OCI-LY1 (cell line): ENCODE measurements at regions not wholly inside any gene's neighbourhood (a gene's known extent, or its start where the extent isn't known, plus 50 kb on each side); places are given as distances from the start of the nearest gene placed in this dataset.

ENCODE experiments used
- H2AFZ ChIP-seq: fragments of 200-600 bp; sonication (generic), shearing (Covaris generic); 2 replicates; pipeline ENCODE4 v1.6.0; 2014; ENCODE audit warnings: antibody characterized with exemption, mild to moderate bottlenecking, low read length
- H3F3A ChIP-seq: fragments of 200-600 bp; sonication (generic), shearing (Covaris generic); 2 replicates; pipeline ENCODE4 v1.6.0; 2014; ENCODE audit warnings: mild to moderate bottlenecking, antibody characterized with exemption, low read length, moderate library complexity; ENCODE audit not compliant: insufficient read depth
- H3K27ac ChIP-seq: fragments of 200-600 bp; sonication (generic); 2 replicates; pipeline ENCODE4 v1.5.1; 2014; ENCODE audit warnings: low read length, mixed run types, mild to moderate bottlenecking, low read depth; ENCODE audit not compliant: poor library complexity, severe bottlenecking
- H3K27me3 ChIP-seq: fragments of 200-600 bp; sonication (generic); 2 replicates; pipeline ENCODE4 v1.6.0; 2014; ENCODE audit warnings: antibody characterized with exemption, mild to moderate bottlenecking, low read length, moderate library complexity; ENCODE audit not compliant: insufficient read depth
- H3K36me3 ChIP-seq: fragments of 200-600 bp; sonication (generic); 2 replicates; pipeline ENCODE4 v1.6.1; 2014; ENCODE audit warnings: mild to moderate bottlenecking, antibody characterized with exemption, low read length, moderate library complexity, mixed read lengths; ENCODE audit not compliant: insufficient read depth
- H3K4me1 ChIP-seq: fragments of 200-600 bp; sonication (generic); 2 replicates; pipeline ENCODE4 v1.5.1; 2014; ENCODE audit warnings: mild to moderate bottlenecking, low read length, moderate library complexity; ENCODE audit not compliant: insufficient read depth, severe bottlenecking
- H3K4me2 ChIP-seq: fragments of 200-600 bp; sonication (generic), shearing (Covaris generic); 2 replicates; pipeline ENCODE4 v1.6.1; 2014; ENCODE audit warnings: low read length
- H3K4me3 ChIP-seq: fragments of 200-600 bp; sonication (generic); 2 replicates; pipeline ENCODE4 v1.5.1; 2014; ENCODE audit warnings: low read length, low read depth, mild to moderate bottlenecking, mixed read lengths; ENCODE audit not compliant: poor library complexity, severe bottlenecking
- H3K79me2 ChIP-seq: fragments of 200-600 bp; shearing (Covaris generic); 2 replicates; pipeline ENCODE4 v1.6.1; 2016; ENCODE audit warnings: mixed run types, low read length, mixed read lengths; ENCODE audit not compliant: insufficient read depth
- H3K9ac ChIP-seq: fragments of 200-600 bp; sonication (generic), shearing (Covaris generic); 2 replicates; pipeline ENCODE4 v1.6.1; 2014; ENCODE audit warnings: mild to moderate bottlenecking, low read length, mixed read lengths
- H3K9me2 ChIP-seq: fragments of 200-600 bp; sonication (generic), shearing (Covaris generic); 2 replicates; pipeline ENCODE4 v1.6.1; 2014; ENCODE audit warnings: low read depth, mild to moderate bottlenecking, low read length, mixed read lengths
- H3K9me3 ChIP-seq: fragments of 200-600 bp; shearing (Covaris generic); 2 replicates; pipeline ENCODE4 v1.6.1; 2014; ENCODE audit warnings: low read length, mixed read lengths
- H4K20me1 ChIP-seq: fragments of 200-600 bp; sonication (generic), shearing (Covaris generic); 2 replicates; pipeline ENCODE4 v1.6.0; 2016; ENCODE audit warnings: mild to moderate bottlenecking, low read length; ENCODE audit not compliant: insufficient read depth
- EZH2 ChIP-seq: fragments of 200-600 bp; sonication (generic), shearing (Covaris generic); IDR thresholded peaks from 2 replicates; pipeline ENCODE4 v1.8.0; 2017; ENCODE audit warnings: borderline replicate concordance, mixed run types, mild to moderate bottlenecking, antibody characterized with exemption, low read length, moderate library complexity, mixed read lengths
- TF ChIP-seq, protein P1 (sequence below): fragments of 200-600 bp; sonication (generic), shearing (Covaris generic); IDR thresholded peaks from 2 replicates; pipeline ENCODE4 v1.5.1; 2017; ENCODE audit warnings: mild to moderate bottlenecking, antibody characterized with exemption, low read length, moderate library complexity, mixed read lengths

DNA sequence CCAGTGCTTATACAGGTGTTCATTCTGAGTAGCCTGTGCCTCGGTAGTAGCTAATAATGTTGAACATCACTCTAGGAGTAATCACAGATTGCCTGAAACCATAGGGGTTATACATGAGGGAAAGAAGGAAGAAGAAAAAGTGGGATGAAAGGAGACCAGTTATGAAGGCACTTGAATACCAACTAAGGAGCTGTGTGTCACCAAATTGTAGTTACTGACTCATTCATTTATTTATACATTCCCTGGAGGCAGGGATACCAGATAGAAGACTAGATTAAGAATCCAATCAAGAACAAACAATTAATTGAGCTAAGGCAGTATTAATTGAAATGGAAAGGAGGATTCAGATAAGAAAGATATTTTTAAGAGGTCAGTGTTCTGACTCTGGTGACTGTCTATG, 129.6 kb upstream of the PRPS1L1 start:
- Histone ChIP-seq H3K9ac (no peak overlapping the region), H3K4me2 (no peak overlapping the region), H2AFZ (no peak overlapping the region), H3F3A (no peaks in the 10 kb centered on the region), H3K9me3 (no peaks in the 10 kb centered on the region), H3K79me2 (no peaks in the 10 kb centered on the region), H4K20me1 (no peaks in the 10 kb centered on the region), H3K4me3 (no peak overlapping the region), H3K36me3 (no peaks in the 10 kb centered on the region), H3K27me3 (no peaks in the 10 kb centered on the region), H3K9me2 (no peaks in the 10 kb centered on the region), H3K27ac (no peak overlapping the region), H3K4me1 (no peaks in the 10 kb centered on the region)
- no peak for TF ChIP-seq EZH2
- TF ChIP-seq, protein P1, sequence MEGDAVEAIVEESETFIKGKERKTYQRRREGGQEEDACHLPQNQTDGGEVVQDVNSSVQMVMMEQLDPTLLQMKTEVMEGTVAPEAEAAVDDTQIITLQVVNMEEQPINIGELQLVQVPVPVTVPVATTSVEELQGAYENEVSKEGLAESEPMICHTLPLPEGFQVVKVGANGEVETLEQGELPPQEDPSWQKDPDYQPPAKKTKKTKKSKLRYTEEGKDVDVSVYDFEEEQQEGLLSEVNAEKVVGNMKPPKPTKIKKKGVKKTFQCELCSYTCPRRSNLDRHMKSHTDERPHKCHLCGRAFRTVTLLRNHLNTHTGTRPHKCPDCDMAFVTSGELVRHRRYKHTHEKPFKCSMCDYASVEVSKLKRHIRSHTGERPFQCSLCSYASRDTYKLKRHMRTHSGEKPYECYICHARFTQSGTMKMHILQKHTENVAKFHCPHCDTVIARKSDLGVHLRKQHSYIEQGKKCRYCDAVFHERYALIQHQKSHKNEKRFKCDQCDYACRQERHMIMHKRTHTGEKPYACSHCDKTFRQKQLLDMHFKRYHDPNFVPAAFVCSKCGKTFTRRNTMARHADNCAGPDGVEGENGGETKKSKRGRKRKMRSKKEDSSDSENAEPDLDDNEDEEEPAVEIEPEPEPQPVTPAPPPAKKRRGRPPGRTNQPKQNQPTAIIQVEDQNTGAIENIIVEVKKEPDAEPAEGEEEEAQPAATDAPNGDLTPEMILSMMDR = no peak

DNA sequence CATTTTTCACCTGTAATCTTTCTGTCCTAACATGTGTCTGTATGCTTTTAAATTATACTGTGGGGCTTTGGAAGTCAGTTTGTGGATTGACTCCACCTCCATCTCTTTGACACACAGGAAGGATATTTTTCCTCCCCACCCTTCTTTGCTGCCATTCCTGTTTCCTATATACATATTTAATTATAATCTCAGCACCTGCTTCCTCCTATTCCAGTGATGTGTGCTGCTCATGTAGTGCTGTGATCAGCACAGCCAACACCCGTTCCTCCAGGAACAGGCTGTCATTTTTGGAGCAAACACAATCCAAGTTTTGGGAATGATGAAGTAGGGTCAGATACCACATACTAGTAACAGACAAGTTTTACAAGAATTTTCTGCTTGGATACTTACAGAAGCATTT, 135.0 kb upstream of the PRPS1L1 start:
- no peak overlapping the region for H3K27ac ChIP-seq
- H3K79me2 ChIP-seq = no peaks in the 10 kb centered on the region

DNA sequence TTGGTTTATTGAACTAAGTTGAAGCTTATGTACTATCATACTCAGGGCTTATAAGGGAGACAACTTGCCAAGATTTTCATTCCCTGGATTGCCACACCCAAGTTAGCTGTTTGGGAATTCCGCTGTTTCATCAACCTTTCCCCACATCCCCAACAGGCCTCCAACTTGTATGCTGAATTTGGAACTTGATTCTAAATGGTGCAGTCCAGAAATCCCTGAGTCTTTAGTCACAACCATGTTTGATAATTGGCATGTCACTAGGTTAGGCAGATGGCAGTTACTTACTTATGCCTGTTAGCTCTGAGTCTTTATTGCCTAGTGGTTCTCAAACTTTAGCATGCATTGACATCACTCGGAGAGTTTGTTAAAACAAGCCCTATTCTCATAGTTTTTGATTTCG, 135.4 kb upstream of the PRPS1L1 start:
- H4K20me1 ChIP-seq = no peaks in the 10 kb centered on the region
- H3K9ac ChIP-seq = no peak overlapping the region
- no peak overlapping the region for H3K4me2 ChIP-seq
- no peaks in the 10 kb centered on the region for H3K9me3 ChIP-seq
- no peaks in the 10 kb centered on the region for H3K79me2 ChIP-seq
- no peak for TF ChIP-seq EZH2
- TF ChIP-seq, protein P1 = no peak
- H3K27me3 ChIP-seq = no peaks in the 10 kb centered on the region
- no peak overlapping the region for H3K4me3 ChIP-seq
- H2AFZ ChIP-seq = no peak overlapping the region
- no peaks in the 10 kb centered on the region for H3K9me2 ChIP-seq
- H3K36me3 ChIP-seq = no peaks in the 10 kb centered on the region
- no peaks in the 10 kb centered on the region for H3K4me1 ChIP-seq
- H3K27ac ChIP-seq = no peak overlapping the region
- H3F3A ChIP-seq = no peaks in the 10 kb centered on the region

More for the DNA sequence above, 135.0 kb upstream of the PRPS1L1 start:
- Histone ChIP-seq H3K4me3 (no peak overlapping the region), H3K9me3 (no peaks in the 10 kb centered on the region), H3K36me3 (no peaks in the 10 kb centered on the region), H3F3A (no peaks in the 10 kb centered on the region), H3K9ac (no peak overlapping the region), H2AFZ (no peak overlapping the region), H3K4me1 (no peaks in the 10 kb centered on the region), H3K9me2 (no peaks in the 10 kb centered on the region), H3K4me2 (no peak overlapping the region), H3K27me3 (no peaks in the 10 kb centered on the region), H4K20me1 (no peaks in the 10 kb centered on the region)
- TF ChIP-seq, protein P1 = no peak
- TF ChIP-seq EZH2 = no peak
